COLO829 (cell line): ENCODE measurements at regions not wholly inside any gene's neighbourhood (a gene's known extent, or its start where the extent isn't known, plus 50 kb on each side); places are given as distances from the start of the nearest gene placed in this dataset.
A peak's percentile ranks its signal among the peaks of the same experiment; 100 is the strongest.
"Not testable (repeated sequence)": the region's sequence is repeated elsewhere in the genome, so short reads cannot be mapped to it uniquely, and the experiment has no call there.

ENCODE experiments used
- DNase-seq: peaks from one replicate; pipeline ENCODE4 v3.0.0; 2012; ENCODE audit warnings: low spot score

DNA sequence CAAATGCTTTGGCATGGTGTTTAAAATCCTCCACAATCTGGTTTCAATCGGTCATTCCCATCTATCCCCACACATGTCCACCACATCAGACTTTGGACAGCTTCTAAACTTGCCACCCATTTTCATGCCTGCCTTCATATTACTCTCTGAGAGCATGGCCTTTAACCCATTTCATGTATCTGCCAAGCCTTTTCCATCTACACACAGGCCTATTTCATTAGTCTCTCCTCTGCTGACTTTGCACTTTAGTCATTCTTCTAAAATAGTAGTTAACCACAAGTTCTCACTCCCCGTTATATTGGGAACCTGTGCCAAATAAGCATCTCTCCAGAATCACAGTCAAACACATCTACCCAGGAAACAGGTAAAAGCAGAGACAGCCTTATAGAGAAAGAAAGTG lies 142.2 kb downstream of the MZT1 start:
- DNase-seq, result no peak

DNA sequence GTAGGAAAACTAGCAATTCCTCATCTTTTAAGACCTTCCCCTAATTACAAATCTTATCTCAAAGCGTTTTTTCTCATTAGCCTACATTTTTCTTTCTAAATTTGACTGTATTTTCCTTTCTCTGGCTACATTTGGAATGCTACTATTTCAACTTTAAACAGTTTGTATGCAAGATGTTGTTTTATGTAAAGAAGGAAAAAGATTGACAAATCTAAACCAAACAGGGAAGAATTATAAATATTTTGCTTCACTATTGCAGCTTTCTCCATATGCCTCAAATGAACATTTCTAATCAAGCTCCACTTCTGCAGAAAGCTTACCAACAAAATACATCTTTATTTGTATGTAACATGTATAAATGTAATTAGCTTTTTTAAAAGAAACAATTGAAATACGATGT lies 156.2 kb downstream of the MZT1 start:
- no peak for DNase-seq

DNA sequence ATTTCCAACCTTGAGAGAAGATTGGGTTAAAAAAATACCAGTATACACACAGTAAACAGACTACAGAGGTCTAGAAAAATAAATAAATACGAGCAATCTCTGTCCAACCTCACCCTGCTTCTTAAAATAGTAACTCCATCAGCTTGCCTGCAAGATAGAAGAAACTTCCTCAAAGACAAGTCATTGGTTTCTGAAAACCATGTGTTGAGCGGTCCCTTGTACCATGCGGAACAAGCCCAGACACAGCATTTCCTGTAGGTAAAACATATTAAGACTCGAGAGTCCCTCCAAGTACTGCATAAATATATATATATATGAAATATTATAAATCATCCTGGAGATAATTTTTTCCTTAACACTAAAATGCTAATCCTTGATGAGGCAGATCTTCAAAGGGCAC lies 157.4 kb downstream of the MZT1 start:
- no peak for DNase-seq

DNA sequence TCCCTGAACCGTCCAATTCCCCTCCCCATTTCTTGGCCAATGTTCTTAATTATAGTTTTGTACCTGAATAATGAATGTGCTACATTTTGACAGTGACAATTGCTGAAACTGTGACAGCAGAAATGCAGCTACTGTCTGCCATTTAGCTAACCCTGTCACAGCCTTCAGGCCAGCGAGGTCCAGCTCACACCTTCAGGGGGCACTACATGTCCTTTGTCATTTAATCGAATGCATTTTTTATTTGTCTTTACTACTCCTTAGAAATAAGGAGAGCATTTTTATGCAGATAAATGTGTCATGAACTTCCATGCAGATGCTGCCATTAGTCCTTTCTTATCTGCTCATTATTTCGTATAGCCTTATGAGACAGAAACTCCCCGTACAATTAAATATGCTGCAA lies 159.9 kb downstream of the MZT1 start:
- no peak for DNase-seq

DNA sequence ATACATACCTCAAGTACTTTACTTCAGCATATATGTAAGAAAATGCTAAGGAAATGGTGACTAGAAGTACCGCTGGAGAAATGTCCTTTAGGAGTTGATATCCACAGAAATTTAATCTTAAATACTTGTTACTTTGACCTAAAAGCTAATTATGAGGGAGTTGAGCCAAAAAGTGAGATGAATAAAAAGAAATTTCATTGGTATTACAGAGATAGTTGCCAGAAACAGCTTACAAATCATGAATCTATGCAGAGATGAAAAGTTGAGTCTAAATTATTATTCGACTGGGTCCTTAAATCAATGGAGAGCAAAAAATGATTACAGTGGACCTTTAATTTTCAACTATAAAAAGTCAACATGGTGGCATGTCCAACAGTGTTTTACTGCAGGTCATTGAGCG lies 160.9 kb downstream of the MZT1 start:
- no peak for DNase-seq

- DNase-seq, result peak; percentile 37
Measured at GRCh38 chr13:72565893-72566292, 161.5 kb downstream of the MZT1 start.

- no peak for DNase-seq
Measured at GRCh38 chr13:72562686-72563085, 164.7 kb downstream of the MZT1 start.

GRCh38 chr13:72561791-72562190 lies 165.6 kb downstream of the MZT1 start:
- no peak for DNase-seq

GRCh38 chr13:72559716-72560115 lies 167.7 kb downstream of the MZT1 start:
- DNase-seq, result no peak

- no peak for DNase-seq
Measured at GRCh38 chr13:72556945-72557344, 170.5 kb downstream of the MZT1 start.

DNA sequence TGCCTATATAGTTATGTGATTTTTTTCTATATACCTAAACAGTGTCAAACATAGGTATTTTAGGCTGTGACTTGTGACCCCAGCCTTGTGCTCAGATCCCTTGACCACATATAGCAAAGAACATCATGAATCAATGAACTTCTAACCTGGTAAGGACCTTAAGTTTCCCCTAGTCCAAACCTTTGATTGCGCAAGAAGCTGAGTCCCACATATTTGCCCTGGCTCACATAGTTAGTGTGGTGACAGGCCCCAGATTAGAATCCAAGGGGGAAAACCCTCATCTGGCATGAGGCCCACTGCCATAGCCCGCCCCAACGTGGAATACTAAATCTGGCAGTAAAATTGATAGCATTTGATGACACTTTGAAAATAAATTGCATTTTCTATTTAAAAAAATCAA lies 171.8 kb downstream of the MZT1 start:
- DNase-seq, result no peak

GRCh38 chr13:72552731-72553130 lies 174.7 kb downstream of the MZT1 start:
- DNase-seq, result no peak

DNA sequence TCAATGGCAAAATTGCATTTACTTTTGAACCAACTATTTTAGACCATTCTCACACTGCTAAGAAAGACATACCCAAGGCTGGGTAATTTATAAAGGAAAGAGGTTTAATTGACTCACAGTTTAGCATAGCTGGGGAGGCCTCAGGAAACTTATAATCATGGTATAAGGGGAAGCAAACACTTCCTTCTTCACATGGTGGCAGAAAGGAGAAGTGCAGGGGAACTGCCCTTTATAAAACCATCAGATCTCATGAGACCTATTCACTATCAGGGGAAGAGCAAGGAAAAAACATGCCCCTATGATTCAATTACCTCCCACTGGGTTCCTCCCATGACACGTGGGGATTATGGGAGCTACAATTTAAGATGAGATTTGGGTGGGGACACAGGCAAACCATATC lies 181.5 kb downstream of the MZT1 start:
- DNase-seq, result not testable (repeated sequence)

DNA sequence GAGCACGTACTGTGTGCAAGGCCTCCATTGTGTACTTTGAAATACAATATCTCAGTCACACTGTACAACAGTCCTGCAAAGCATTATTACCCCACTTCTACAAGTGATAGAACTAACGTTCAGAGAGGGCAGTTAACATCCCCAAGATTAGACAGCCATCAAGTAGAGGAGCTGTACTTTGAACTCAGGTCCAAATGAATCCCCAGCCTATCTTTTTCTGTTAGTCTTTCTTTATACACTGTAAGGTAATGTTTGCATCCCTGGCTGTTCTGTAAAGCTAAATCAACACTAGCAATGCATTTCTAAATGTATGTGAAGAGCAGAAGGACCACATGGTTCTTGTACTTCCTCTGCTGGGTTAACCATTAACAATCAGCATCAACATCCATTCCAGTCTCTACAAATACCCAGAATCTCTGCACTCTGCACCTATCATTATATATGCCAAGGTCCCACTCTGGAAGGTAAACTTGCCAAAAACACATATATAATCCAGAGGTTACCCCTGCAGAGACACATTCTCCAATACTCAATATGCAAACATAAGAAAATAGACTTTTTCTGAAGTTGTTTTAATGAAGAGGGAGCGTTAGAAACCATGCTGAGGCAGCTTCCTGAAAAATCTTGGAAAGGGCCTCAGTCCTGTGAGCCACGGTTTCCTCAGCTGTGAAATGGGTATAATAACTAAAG lies 182.3 kb downstream of the MZT1 start:
- no peak for DNase-seq

DNA sequence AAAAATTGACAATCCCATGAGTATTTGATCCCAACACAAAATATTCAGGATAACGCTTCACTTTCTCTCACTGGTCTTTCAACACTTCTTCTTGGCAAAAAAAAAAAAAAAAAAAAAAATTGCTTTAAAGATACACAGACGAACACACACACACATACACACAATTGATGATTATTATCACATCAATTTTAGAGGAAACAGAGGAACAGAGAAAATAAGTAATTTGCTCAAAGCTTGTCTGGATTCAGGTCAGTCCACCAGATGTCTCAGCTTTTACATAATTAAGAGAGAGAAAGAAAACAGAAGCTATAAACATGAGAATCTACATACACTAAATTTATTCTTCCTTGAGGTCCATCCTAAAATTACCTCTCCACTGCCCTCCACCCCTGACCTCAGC lies 183.4 kb downstream of the MZT1 start:
- DNase-seq, result no peak

- no peak for DNase-seq
Measured at GRCh38 chr13:72542241-72542640, 185.2 kb downstream of the MZT1 start.

- DNase-seq, result no peak
Measured at GRCh38 chr13:72541674-72542073, 185.8 kb downstream of the MZT1 start.

DNA sequence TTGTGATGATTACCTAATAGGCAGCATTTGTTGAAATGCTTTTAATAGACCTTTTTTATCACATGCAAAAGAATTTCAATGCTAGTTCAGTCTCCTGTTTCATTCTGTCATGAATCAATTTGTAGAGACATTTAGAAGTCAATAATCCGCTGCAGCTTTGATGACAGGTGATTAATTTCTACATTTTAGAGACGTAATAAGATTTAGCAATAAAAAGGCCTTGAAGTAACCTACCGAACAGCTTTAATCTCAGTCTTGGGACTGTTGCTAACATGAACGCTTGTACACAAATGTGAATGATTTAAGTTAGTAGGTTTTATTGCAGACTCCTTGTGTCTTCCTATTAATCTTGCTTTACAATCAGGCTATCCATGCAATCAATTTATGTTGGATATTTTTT lies 186.5 kb downstream of the MZT1 start:
- no peak for DNase-seq

GRCh38 chr13:72539925-72540324 lies 187.5 kb downstream of the MZT1 start:
- no peak for DNase-seq

- DNase-seq, result no peak
Measured at GRCh38 chr13:72537782-72538181, 189.6 kb downstream of the MZT1 start.

DNA sequence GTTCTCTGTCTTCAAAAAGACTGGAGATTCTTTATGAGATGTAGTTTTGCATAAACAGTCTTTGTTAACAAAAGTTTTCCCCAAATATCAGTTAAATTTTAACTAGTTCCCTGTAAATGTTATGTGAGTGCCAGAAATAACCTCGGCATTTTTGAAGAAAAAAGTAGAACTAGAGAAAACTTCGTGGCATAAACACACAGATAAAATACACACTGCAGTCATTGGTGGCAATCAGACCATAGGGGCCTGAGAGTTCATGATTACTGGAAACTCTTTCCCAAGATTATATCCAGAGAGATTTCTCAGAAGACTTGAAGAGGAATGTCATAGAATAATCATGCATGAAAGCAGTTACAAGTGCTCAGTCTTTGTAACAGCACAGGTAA lies 190.0 kb downstream of the MZT1 start:
- no peak for DNase-seq

DNA sequence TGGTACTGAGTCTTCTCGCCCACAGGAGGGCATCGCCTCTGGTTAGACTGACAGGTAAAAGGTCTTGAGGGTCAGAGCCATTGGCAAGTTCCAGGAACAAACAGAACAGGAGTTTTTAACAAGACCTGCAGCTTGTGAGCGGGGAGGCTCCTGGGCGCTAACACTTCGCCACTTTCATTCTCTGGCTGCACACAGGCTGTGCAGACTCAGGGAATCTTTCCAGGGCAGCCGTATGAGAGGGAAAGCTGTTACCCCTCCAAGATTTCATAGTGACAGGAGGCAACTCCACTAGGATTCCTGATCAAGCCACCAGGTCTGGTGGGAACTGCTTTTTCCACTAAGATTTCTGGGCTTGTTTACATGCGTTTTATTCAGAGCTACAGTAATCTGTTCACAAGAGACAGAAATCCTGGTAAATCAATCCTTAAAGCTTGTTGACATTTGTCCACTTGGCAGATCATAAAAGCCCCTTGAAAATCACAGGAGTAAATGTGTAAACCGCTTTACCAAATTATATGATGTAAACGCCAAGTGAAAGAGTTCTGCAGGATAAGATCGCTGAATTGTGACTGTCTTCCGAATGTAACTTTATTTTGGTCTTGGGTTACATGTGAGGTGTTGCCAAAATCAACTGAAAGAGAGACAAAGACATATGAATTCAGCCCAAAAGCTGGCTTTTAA lies 190.6 kb downstream of the MZT1 start:
- DNase-seq, result no peak

GRCh38 chr13:72534951-72535640 lies 192.3 kb downstream of the MZT1 start:
- DNase-seq, result no peak

DNA sequence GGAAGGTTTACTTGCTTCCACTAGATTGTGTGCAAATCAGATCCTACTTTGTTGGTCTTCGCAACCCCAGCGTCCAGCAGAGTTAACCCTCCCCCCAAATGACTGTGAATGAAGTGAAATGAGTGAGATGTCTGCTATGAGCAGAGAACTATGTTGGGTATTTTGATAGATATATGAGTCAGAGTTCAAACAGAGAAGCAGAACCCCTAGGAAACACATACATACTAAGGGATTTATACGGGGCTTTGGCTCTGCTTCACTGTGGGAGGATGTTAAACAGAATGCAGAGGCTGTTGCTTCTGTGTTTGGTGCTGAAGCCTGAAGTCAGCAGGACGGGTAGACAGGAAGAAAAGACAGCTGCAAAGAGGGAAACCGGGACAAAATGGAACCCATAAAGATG lies 197.0 kb downstream of the MZT1 start:
- no peak for DNase-seq
